Brain pericyte (primary cell): ENCODE measurements at regions not wholly inside any gene's neighbourhood (a gene's known extent, or its start where the extent isn't known, plus 50 kb on each side); places are given as distances from the start of the nearest gene placed in this dataset.
"Not testable (repeated sequence)": the region's sequence is repeated elsewhere in the genome, so short reads cannot be mapped to it uniquely, and the experiment has no call there.

Experiments used
- DNase-seq: peaks from one replicate; pipeline ENCODE4 v3.0.0-alpha.2; 2012; ENCODE audit warnings: low read depth, low spot score

GRCh38 chr2:180829836-180830235, 150.6 kb upstream of the UBE2E3 start:
- DNase-seq = no peak

- no peak for DNase-seq
Observed at GRCh38 chr2:180829261-180829660, 151.1 kb upstream of the UBE2E3 start.

GRCh38 chr2:180828756-180829155, 151.6 kb upstream of the UBE2E3 start:
- DNase-seq = no peak

DNA sequence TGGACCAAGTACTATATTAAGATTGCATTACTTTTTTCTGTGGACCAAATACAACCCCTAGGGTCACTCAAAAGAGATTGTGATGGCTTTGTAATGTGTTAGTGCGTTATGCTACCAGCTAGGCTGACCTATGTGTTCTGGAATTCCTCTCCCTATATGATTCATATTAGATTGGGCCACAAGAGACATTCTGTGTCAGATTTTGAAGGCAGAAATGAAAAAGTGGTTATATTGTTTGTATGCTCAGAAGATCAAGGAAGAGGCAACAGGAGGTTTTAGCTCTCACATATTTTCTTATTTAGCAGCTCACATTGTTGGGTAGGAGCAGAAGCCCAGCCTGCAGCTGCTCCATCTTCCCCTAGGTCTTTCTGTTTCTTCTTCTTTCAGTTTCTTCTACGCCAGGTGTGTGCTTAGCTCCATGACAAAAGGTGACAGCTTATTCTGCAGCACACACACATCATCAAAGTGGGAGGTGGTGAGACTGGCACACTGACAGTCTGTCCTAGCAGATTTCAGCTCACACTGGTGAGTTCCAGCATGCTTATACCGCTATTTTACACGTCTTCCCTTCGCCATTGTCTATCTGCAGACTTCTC, 156.8 kb upstream of the UBE2E3 start:
- no peak for DNase-seq

DNA sequence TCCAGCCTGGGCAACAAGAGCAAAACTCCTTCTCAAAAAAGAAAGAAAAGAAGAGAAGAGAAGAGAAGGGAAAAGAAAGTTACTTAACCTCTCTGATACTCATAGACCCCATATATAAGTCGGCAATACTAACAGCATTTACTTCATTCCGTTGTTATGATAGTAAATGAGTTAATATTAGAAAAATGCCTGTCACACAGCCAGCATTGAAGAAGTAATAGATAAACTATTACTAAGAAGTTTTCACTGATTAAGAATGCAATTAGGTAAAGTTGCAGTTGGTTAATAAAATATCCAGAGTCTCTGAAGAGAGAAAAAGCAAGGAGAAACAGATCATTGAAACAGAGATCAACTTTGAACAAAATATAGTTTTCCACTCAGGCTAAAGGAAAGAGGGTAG, 161.3 kb upstream of the UBE2E3 start:
- DNase-seq = no peak

DNA sequence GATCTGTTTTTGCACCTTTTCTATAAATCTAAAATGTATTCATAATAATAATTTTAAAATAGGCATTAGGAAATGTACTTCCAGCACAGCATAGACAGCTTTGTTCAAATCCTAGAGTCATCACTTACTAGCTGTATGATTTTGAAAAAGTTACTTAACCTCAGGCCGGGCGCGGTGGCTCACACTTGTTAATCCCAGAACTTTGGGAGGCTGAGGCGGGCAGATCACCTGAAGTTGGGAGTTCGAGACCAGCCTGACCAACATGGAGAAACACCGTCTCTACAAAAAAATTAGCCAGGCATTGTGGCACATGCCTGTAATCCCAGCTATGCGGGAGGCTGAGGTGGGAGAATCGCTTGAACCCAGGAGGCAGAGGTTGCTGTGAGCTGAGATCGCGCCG, 161.7 kb upstream of the UBE2E3 start:
- not testable (repeated sequence) for DNase-seq

DNA sequence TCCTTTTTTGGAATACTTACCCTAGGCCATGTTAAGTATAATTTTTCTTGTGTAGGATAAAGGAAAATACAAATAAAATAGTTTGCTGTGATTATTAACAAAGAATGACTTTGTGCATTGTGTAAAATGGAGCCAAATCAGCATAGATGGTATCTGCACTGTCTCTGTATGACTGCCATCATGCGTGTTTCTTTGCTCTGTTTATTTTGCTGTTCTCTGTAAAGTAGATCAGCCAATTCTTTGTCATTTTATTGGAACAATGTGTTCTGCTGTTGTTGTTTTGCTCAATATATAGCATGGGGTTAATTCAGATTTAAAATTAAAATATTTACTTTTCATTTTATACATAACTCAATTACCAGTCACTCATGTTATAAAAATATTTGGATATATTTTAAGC, 181.3 kb upstream of the UBE2E3 start:
- DNase-seq = no peak

GRCh38 chr2:180790891-180791290, 189.5 kb upstream of the UBE2E3 start:
- DNase-seq = no peak

DNA sequence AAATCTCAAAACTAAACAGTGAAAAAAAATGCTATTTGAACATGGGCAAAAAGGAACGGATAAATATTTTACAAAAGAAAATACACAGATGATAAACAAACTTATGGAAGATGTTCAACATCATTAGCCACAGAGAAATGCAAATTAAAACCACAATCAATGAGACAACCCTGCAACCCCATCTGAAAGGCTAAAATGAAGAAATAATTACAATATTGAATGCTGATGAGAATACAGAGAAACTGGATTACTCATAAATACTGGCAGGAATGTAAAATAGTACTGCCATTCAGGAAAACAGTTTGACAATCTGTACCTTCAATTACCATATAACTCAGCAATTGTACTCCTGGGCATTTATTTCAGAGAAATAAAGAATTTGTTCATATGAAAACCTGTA, 193.1 kb upstream of the UBE2E3 start:
- DNase-seq = no peak

DNA sequence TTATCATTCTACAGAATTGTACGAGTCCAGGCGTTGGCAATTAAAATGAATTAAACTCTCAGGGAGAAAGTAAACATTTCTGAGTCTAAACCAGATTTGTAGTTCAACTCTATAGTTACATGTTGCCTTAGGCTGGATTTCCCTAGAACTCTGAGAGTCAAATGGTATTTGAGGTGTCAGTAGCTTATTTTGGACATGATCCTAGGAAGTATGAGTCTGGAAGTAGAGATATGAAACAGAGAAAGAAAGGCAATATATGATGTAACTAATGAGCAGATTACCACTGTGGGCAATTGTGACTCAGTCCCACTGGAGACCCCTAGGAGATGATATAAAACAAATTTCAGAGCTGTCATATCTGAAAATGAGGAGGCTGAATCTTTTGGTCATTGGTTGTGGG, 199.1 kb upstream of the UBE2E3 start:
- no peak for DNase-seq

GRCh38 chr2:180778291-180778690, 202.1 kb upstream of the UBE2E3 start:
- no peak for DNase-seq

DNA sequence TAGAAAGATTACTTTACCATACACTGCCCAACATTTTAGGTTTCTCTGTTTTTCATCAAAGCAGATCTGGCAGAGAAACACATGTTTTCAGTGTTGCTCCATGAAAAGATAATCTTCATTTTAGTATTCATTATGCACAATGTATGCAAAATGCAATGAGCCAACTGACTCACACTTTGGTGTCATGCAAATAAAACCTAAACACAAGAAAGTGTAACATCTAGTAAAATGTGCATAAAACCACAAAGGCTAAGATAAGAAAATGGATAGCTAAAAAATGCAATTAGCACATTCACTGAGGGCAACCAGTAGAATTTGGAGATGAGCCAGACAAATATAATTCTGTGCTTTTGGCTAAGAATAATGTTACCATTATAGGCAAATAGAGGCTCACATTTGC, 203.5 kb upstream of the UBE2E3 start:
- no peak for DNase-seq

GRCh38 chr2:180775711-180776110, 204.7 kb upstream of the UBE2E3 start:
- DNase-seq = no peak

GRCh38 chr2:180765316-180765715, 215.1 kb upstream of the UBE2E3 start:
- not testable (repeated sequence) for DNase-seq

GRCh38 chr2:180763263-180763989, 217.0 kb upstream of the UBE2E3 start:
- DNase-seq = no peak

DNA sequence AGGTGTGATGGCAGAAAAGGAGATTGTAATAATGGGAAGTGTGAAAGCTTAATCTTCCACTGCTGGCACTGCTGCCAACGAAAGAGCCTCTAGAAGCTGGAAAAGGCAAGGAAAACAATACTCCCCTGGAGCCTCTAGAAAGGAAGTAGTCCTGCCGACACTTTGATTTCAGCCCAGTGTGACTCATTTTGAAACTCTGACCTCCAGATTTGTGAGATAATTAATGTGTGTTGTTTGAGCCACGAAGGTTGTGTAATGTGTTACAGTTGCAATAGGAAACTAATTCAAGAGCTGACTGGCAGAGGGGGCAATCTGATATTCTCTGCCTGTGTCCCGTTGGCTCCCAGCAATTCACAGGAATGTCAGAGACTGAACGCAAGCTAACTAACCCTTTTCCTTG, 219.2 kb upstream of the UBE2E3 start:
- peak; percentile 18 for DNase-seq

GRCh38 chr2:180759631-180760030, 220.8 kb upstream of the UBE2E3 start:
- no peak for DNase-seq

GRCh38 chr2:180753809-180754761, 226.3 kb upstream of the UBE2E3 start:
- DNase-seq = no peak

DNA sequence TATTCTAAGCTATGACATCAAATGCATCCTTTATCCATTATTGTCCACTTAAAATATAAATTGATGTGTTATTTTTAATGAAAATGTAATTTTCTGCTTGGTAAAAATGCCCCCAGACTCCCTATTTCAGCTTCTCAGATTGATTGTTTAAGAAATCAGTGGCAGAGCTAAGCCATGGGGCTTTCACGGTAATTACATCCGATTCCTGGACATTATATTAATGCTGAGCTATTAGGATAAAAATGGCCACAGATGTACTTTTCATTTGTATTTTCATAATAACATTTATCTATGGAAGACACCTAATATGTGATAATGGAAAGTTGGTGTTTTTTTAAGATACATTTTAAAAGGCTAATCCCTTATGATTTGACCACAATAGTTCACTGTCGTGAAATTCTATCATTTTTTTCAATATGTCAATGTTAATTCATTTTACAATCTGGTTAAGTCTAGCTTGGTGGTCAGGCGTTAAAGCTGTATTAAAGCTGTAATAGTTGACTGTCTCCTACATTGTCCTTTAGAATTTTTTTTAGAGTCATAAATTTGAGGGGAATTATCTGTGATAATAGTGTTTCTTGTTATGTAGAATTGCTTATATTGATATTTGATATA, 229.0 kb upstream of the UBE2E3 start:
- no peak for DNase-seq

GRCh38 chr2:180747728-180748127, 232.7 kb upstream of the UBE2E3 start:
- DNase-seq = no peak

DNA sequence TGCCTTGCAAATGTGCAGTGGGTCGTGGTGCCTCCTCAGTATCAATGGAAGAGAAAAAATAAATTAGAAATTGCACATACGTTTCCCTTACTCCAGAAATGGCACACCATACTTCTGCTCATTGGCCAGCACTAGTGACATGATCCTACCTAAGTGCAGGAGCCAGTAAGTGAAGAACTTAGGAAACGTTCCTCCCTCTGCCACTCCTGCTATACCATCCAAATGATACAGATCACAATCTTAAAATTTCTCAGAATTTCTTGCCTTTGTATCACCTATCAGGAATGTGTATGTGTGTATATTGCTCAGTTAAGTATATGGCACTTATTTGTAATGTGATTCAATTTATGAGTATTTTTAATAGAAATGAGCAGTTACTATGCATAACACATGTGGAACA, 237.0 kb upstream of the UBE2E3 start:
- DNase-seq = no peak

DNA sequence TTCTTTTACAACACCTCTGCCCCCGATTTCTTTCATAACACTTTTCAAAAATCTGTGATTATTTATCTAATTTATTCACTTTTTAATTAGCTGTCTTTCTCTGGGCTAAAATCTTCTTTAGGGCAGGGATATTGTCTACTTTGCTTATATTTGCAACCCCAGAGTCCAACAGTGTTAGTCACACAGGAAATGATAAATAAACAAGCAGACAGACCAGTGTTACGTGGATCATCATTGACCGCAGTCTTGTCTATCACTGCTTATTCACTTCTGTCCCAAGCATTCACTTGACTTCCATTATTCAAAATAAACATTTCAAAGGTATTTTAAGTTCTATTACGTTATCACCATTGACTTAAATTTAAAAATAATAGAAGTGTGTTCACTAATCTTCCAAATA, 237.6 kb upstream of the UBE2E3 start:
- DNase-seq = no peak
